ENCODE measurements at regions not wholly inside any gene's neighbourhood (a gene's known extent, or its start where the extent isn't known, plus 50 kb on each side); places are given as distances from the start of the nearest gene placed in this dataset.

DNA sequence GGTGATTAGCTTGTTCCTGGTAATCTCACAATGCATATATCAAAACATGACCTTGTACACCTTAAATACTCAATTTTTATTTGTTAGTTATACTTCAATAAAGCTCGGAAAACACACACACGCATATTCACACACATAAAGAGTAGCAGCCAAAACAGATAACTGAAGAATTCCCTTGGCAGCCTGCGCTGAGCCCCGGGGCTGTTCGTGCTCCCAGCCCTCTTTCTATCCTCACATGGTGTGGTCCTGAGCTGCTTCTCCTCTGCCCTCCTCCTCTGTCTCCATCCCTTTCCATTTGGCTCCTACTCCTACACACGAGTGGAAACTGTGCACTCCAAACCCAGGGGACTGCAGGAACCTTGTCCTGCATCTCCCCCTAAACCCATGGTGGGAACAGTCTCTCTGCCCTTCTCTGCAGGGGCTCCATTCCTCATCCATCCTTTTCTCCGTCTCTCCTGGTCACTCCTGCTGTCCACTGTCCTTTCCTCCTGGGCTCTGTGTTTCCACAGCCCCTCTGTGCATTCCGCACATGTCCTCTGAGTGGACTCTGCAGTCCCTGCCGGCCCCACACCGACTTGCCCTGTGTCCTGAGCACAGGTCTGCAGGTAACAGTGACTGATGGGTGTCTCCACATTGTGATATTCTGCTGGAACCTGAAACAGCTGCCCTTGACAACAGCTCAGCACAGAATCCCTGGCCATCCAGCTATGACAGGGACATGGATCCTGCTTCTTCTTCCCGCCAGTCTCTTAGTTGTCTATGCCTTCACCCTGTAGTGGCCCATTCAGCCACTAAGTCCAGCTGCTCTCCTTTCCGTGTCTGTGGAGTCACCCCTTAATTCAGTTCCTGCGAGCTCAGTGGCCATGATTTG, 216.8 kb upstream of the ZNF32 start:
- TF ChIP-seq, protein P1, sequence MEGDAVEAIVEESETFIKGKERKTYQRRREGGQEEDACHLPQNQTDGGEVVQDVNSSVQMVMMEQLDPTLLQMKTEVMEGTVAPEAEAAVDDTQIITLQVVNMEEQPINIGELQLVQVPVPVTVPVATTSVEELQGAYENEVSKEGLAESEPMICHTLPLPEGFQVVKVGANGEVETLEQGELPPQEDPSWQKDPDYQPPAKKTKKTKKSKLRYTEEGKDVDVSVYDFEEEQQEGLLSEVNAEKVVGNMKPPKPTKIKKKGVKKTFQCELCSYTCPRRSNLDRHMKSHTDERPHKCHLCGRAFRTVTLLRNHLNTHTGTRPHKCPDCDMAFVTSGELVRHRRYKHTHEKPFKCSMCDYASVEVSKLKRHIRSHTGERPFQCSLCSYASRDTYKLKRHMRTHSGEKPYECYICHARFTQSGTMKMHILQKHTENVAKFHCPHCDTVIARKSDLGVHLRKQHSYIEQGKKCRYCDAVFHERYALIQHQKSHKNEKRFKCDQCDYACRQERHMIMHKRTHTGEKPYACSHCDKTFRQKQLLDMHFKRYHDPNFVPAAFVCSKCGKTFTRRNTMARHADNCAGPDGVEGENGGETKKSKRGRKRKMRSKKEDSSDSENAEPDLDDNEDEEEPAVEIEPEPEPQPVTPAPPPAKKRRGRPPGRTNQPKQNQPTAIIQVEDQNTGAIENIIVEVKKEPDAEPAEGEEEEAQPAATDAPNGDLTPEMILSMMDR (IDR thresholded peaks at IDR 0.05 in 2 of 3, conservative IDR thresholded peaks at IDR 0.05 in 1 of 3; ENCODE audit: borderline replicate concordance in 1 of 3, insufficient read depth in 1 of 3, low read depth in 2 of 3, low read length in 2 of 3): no peak
- TF ChIP-seq CEBPB (IDR thresholded peaks at IDR 0.05; ENCODE audit: low read depth) (no peak), EZH2 (IDR thresholded peaks at IDR 0.05) (no peak), POLR2A (IDR thresholded peaks at IDR 0.05; ENCODE audit: borderline replicate concordance, extremely low read depth, insufficient read depth, insufficient read length) (no peak), SIN3A (IDR thresholded peaks at IDR 0.05; ENCODE audit: low read depth) (no peak), TCF7L2 (IDR thresholded peaks at IDR 0.05; ENCODE audit: borderline replicate concordance, extremely low read depth, insufficient read depth, insufficient read length) (no peak), ZNF274 (IDR thresholded peaks at IDR 0.05; ENCODE audit: low read depth, low read length) (no peak)
- TF ChIP-seq, protein P2, sequence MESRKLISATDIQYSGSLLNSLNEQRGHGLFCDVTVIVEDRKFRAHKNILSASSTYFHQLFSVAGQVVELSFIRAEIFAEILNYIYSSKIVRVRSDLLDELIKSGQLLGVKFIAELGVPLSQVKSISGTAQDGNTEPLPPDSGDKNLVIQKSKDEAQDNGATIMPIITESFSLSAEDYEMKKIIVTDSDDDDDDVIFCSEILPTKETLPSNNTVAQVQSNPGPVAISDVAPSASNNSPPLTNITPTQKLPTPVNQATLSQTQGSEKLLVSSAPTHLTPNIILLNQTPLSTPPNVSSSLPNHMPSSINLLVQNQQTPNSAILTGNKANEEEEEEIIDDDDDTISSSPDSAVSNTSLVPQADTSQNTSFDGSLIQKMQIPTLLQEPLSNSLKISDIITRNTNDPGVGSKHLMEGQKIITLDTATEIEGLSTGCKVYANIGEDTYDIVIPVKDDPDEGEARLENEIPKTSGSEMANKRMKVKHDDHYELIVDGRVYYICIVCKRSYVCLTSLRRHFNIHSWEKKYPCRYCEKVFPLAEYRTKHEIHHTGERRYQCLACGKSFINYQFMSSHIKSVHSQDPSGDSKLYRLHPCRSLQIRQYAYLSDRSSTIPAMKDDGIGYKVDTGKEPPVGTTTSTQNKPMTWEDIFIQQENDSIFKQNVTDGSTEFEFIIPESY (IDR thresholded peaks at IDR 0.05; ENCODE audit: extremely low read depth, insufficient replicate concordance, low read length): no peak
- TF ChIP-seq, protein P3, sequence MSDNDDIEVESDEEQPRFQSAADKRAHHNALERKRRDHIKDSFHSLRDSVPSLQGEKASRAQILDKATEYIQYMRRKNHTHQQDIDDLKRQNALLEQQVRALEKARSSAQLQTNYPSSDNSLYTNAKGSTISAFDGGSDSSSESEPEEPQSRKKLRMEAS (IDR thresholded peaks at IDR 0.05): no peak
- TF ChIP-seq, protein P4, sequence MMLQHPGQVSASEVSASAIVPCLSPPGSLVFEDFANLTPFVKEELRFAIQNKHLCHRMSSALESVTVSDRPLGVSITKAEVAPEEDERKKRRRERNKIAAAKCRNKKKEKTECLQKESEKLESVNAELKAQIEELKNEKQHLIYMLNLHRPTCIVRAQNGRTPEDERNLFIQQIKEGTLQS (IDR thresholded peaks at IDR 0.05): no peak

Data from HCT116 (cell line).